Pons (tissue), 1 donor: ENCODE measurements at regions not wholly inside any gene's neighbourhood (a gene's known extent, or its start where the extent isn't known, plus 50 kb on each side); places are given as distances from the start of the nearest gene placed in this dataset.
"Not testable (repeated sequence)": the region's sequence is repeated elsewhere in the genome, so short reads cannot be mapped to it uniquely, and the experiment has no call there.

Experiments
- DNase-seq: peaks from one replicate; pipeline ENCODE4 v3.0.0-alpha.2; 2016; ENCODE audit warnings: low spot score

GRCh38 chrX:87961471-87961870 is 443.9 kb downstream of the KLHL4 start:
- DNase-seq: no peak

DNA sequence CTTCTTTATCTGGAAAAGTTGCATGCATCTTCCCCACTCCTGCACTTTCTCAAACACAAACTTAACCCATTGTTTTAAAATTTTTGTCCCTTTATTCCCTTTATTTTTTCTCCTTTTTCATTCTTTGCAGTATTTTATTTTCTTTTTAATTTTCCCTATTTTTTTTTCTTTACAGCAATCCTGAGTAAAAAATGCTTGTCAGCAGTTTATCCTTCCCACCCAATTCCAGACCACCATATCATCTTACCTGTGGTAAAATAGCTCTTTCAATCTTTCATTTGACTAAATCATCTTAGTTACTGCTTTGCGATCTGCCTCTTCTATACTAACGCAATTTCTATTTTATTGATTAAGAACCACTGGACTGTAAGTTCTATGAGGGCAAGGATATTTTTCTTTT is 450.5 kb downstream of the KLHL4 start:
- no peak for DNase-seq

GRCh38 chrX:87972121-87972520 is 454.5 kb downstream of the KLHL4 start:
- DNase-seq: not testable (repeated sequence)

GRCh38 chrX:87975365-87975764 is 457.8 kb downstream of the KLHL4 start:
- no peak for DNase-seq

DNA sequence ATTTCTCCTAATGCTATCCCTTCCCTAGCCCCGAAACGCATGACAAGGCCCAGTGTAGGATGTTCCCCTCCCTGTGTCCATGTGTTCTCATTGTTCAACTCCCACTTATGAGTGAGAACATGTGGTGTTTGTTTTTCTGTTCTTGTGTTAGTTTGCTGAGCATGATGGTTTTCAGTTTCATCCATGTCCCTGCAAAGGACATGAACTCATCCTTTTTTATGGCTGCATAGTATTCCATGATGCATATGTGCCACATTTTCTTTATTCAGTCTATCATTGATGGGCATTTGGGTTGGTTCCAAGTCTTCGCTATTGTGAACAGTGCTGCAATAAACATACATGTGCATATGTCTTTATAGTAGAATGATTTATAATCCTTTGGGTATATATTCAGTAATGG is 490.3 kb downstream of the KLHL4 start:
- not testable (repeated sequence) for DNase-seq

DNA sequence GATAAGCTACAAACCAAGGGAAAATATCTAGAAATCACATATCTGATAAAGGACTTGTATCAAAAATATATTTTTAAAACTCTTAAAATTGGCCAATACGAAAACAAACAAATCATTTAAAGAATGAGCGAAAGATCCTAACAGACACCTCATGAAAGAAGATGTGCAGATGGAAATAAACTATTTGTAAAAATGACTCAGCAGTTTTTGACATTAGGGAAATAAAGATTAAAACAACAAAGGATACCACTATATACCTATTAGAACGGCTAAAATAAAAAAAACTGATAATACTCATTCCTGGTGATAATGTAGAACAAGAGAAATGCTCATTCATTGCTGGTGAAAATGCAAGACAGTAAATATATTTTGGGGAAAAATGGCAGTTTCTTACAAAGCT is 506.4 kb downstream of the KLHL4 start:
- DNase-seq: no peak

DNA sequence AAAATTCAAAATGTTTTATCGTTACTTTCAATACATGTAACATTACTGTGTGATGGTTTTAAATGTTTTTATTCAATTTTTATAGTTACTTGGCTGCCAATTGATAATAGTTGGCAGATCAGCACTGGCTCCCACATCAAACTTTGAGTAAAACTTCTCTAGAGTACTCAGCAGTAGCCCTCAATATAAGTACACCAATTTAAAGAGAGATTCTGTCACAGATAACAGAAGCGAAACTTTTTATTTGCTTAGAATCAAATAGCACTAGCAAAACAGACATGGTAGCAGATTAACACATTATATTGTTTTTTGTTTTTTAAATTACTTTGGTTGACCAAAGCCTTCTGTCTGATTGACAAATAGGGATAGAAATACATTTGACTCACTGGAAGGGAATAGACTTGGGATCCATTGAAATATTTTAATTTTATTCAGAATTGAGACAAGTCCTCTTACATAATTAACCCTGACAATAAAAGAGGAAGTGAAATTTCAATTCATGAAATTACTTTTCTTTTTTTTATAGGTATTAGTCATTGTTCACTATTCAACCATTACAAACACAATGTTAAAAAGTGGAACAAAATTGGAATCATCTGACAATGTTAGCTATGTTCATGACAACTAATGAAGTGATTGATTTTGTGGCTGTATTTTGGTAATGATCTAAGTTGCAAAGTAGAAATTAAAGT is 554.9 kb downstream of the KLHL4 start:
- DNase-seq: no peak

DNA sequence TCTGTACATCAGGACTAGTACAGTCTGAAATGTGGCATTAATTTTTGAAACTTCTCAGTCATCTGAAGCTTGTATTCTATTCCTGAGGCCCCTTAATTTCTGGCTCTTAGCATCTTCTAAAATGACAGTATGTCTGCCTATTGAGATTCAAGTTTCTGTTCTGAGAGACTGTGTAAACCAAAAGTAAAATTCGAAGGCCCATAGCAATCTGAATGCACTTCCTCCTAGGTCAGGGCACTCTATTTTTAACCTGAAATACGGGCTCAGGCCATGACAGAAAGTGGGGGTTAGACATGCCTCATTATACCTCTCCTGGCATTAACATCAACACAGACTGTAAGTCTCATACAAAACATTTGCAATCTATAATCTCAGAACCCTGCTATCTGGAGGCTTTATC is 584.4 kb downstream of the KLHL4 start:
- no peak for DNase-seq

DNA sequence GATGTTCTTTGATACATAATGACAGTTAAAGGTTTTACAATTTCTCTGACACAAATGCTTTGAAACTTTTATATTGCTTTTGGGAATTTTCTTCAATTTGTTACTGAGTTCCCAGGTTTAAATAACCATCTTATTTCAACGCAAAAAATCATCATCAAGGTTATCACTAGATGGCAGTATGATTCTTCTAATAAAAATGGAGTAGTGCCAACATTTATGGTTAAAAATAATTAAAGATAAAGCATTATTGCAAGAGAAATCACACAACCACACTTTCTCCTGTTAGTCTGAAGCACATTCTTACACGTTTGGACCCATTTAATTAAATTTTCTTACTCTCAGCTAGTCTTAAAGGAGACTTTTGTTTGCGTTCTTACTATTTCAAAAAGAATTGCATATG is 611.3 kb upstream of the CPXCR1 start:
- no peak for DNase-seq

DNA sequence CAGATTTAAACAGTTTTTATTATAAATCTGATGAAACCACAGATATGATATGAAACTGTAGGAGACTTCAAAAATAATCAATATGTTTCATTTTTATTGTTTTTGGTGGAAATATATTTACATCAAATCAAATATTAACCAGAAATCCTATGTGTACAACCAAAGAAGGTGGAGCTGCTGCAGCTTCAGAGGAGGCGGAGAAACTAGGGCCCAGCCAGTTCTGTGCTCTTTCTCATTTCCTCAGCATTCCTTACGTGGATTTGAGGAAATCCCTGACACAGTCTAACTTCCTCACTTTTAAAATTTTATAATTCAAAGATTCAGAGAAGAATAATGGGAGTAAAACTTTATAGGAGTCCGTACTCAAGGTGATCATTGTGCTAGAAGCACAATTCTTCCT is 610.7 kb upstream of the CPXCR1 start:
- DNase-seq: no peak

- no peak for DNase-seq
Measured at GRCh38 chrX:88146577-88146976, 600.4 kb upstream of the CPXCR1 start.

GRCh38 chrX:88170553-88170952 is 576.5 kb upstream of the CPXCR1 start:
- no peak for DNase-seq

DNA sequence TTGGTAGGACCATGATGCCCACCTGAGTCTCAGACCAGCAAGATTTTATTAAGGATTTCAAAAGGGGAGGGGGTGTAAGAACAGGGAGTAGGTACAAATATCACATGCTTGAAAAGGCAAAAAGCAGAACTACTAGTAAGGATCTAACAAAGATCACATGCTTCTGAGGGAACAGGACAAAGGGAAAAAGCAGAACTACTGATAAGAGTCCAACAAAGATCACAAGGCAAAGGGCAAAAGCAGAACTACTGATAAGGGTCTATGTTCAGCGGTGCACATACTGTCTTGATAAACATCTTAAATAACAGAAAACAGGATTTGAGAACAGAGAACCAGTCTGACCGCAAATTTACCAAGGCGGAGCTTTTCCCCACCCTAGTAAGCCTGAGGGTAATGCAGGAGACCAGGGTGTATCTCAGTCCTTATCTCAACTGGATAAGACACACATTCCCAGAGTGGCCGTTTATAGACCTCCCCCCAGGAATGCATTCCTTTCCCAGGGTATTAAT is 573.0 kb upstream of the CPXCR1 start:
- DNase-seq: not testable (repeated sequence)

DNA sequence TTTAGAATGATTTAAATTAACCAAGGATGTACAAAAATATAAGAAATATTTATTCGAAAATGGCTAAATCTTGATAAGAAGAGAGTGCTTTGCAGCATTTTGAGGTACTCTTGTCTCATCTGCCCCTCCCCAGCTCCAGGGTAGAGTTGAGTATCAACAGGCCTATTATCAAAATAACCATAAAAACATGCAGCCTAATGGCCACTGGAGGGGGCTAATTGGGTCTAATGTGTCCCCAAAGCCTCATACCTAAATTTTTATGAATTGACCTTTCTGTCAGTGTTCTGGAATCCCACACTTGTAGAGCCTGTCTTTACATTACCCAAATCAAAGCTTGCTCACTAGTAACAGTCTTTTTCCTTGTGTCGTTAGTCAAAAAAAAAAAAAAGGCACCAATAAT is 544.9 kb upstream of the CPXCR1 start:
- no peak for DNase-seq

- no peak for DNase-seq
Measured at GRCh38 chrX:88244066-88244465, 503.0 kb upstream of the CPXCR1 start.

DNA sequence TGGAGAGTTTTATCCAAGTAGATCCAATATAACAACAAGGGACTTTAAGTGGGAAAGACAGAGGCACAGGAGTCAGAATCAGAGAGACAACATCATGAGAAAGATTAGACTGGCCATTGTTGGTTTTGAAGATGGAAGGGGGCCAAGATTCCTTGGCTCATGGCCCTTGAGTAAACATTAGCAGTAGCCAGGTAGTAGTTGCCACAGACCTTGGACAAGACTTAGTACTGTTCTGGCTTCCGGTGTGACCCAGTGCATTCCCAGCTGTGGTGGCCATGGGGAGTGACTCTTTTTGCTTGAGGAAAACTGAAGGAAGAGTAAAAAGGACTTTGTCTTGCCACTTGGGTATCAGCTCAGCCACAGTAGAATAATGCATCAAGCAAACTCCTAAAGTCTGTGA is 462.2 kb upstream of the CPXCR1 start:
- no peak for DNase-seq

GRCh38 chrX:88313972-88314371 is 433.1 kb upstream of the CPXCR1 start:
- DNase-seq: not testable (repeated sequence)

- no peak for DNase-seq
Measured at GRCh38 chrX:88325634-88326033, 421.4 kb upstream of the CPXCR1 start.

- no peak for DNase-seq
Measured at GRCh38 chrX:88355252-88355651, 391.8 kb upstream of the CPXCR1 start.

- no peak for DNase-seq
Measured at GRCh38 chrX:88366314-88366713, 380.7 kb upstream of the CPXCR1 start.

DNA sequence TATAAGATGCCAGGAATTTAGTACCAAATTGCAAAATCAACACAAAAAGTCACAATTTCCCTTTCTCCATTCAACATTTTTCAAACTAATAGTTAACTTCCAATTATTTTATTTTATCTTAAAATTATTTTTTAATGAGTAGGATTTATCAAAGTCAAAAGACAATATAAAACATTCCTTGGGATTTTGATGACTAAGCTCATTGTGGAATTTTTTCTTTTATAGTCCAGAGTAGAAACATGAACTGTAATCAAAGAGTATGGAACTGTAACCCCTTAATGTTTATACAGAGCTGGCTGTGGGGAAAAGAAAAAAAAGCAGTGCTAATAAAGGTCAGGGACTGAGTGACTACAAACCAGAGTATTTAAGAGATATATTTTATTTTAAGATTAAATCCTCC is 368.6 kb upstream of the CPXCR1 start:
- DNase-seq: no peak

DNA sequence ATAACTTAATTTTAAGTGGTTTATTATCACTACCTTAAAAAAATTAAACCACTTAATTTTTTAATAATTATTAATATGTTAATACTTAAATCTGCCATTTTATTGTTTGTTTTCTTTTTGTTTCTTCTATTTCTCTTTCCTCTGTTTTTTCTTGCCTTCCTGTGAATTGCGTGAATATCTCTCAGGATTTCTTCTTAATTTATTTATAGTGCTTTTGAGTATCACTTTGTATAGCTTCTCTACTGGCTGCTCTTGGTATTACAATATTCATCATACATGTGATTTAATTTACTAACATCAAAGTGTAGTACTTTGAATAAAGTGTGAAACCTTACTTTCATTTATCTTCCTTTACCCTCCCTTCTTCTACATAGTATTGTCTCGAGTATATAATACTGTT is 349.5 kb upstream of the CPXCR1 start:
- DNase-seq: no peak

- no peak for DNase-seq
Measured at GRCh38 chrX:88416002-88416401, 331.0 kb upstream of the CPXCR1 start.

DNA sequence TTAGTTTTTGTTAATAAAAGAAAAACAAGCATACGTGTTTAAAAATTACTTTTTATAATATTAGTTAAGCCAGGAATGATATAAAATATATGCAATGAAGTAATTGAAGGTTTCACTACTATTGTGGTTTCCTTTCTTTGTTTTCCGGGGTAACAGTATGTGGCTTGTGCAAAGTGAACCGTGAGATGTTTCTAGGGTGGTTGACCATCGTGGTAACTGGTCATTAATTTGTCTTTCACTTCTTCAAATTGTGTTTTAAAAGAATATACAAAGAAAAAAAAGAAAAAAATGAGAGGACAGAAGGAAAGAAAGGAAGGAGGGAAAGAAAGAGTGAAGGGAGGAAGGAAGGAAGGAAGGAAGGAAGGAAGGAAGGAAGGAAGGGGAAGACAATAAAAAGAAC is 330.1 kb upstream of the CPXCR1 start:
- DNase-seq: no peak
